SK-N-SH (cell line): ENCODE measurements at regions not wholly inside any gene's neighbourhood (a gene's known extent, or its start where the extent isn't known, plus 50 kb on each side); places are given as distances from the start of the nearest gene placed in this dataset.

Source experiments
- CTCF ChIA-PET: fragments of 300-600, 350-600 bp; formaldehyde crosslinking; extraction: SDS; loops from one replicate; lab custom pipeline; 2021; lab: Yijun Ruan, JAX
- POLR2A ChIA-PET: fragments of 350-600 bp; sonication (Branson Sonifier 250); formaldehyde crosslinking; extraction: SDS; loops from one replicate; lab custom pipeline; 2020; ENCODE audit warnings: antibody characterized with exemption, inconsistent platforms; lab: Yijun Ruan, JAX
- DNase-seq: peaks from one replicate; pipeline ENCODE4 v3.0.0; 2012
- H2AFZ ChIP-seq: fragments of 200-600 bp; sonication (generic); 2 replicates; pipeline ENCODE4 v1.8.1; 2016; ENCODE audit warnings: antibody characterized with exemption, mild to moderate bottlenecking, low read depth
- H3F3A ChIP-seq: fragments of 200-600 bp; sonication (generic); replicated peaks from 2 replicates; pipeline ENCODE3; 2016; ENCODE audit warnings: antibody characterized with exemption, mild to moderate bottlenecking; ENCODE audit not compliant: insufficient read depth
- H3K27ac ChIP-seq, 2 experiments: fragments of 200-500 bp in 1 of 2; fragments of 200-600 bp in 1 of 2; sonication (Bioruptor generic) in 1 of 2; sonication (generic), shearing (Covaris generic) in 1 of 2; 2 replicates each; pipeline versions ENCODE4 v1.5.1 to v1.6.1; 2014 to 2016; ENCODE audit warnings: low read depth in 2 of 2, inconsistent platforms in 1 of 2, low read length in 1 of 2, mild to moderate bottlenecking in 1 of 2, mixed read lengths in 1 of 2
- H3K27me3 ChIP-seq: fragments of 200-600 bp; sonication (generic), shearing (Covaris generic); 2 replicates; pipeline ENCODE4 v1.6.1; 2016; ENCODE audit warnings: mixed run types; ENCODE audit not compliant: insufficient read depth
- H3K36me3 ChIP-seq, 2 experiments: fragments of 200-500 bp in 1 of 2; fragments of 200-600 bp in 1 of 2; sonication (Bioruptor generic) in 1 of 2; sonication (generic) in 1 of 2; replicated peaks in 1 of 2; 2 replicates each; pipeline versions ENCODE3 to v1.5.1; 2014 to 2016; ENCODE audit warnings: low read length in 1 of 2, mild to moderate bottlenecking in 1 of 2; ENCODE audit not compliant: insufficient read depth in 2 of 2, control insufficient read depth in 1 of 2
- H3K4me1 ChIP-seq, 2 experiments: fragments of 200-500 bp in 1 of 2; fragments of 200-600 bp in 1 of 2; sonication (Bioruptor generic) in 1 of 2; sonication (generic), shearing (Covaris generic) in 1 of 2; 2 replicates each; pipeline versions ENCODE4 v1.5.1 to v1.6.1; 2014 to 2016; ENCODE audit warnings: low read depth in 1 of 2, low read length in 1 of 2, mixed run types in 1 of 2; ENCODE audit not compliant: insufficient read depth in 2 of 2, control insufficient read depth in 1 of 2
- H3K4me2 ChIP-seq: fragments of 200-600 bp; sonication (generic), shearing (Covaris generic); 2 replicates; pipeline ENCODE4 v1.6.1; 2017; ENCODE audit warnings: mixed run types
- H3K4me3 ChIP-seq, 2 experiments: fragments of 200-500 bp in 1 of 2; fragments of 200-600 bp in 1 of 2; sonication (Bioruptor generic) in 1 of 2; sonication (generic), shearing (Covaris generic) in 1 of 2; 2 replicates each; pipeline versions ENCODE4 v1.5.1 to v1.8.1; 2014 to 2016; ENCODE audit warnings: low read depth in 2 of 2, inconsistent platforms in 1 of 2, low read length in 1 of 2, mild to moderate bottlenecking in 1 of 2, mixed read lengths in 1 of 2, moderate library complexity in 1 of 2
- H3K79me2 ChIP-seq: fragments of 200-600 bp; sonication (generic); 2 replicates; pipeline ENCODE4 v1.8.1; 2017; ENCODE audit warnings: mild to moderate bottlenecking; ENCODE audit not compliant: insufficient read depth
- H3K9ac ChIP-seq: fragments of 200-600 bp; sonication (generic); 2 replicates; pipeline ENCODE4 v1.6.1; 2017; ENCODE audit warnings: mixed run types
- H3K9me2 ChIP-seq: fragments of 200-600 bp; sonication (generic); 2 replicates; pipeline ENCODE4 v1.6.1; 2017; ENCODE audit warnings: mixed run types
- H3K9me3 ChIP-seq: fragments of 200-600 bp; sonication (generic); 2 replicates; pipeline ENCODE4 v1.6.1; 2017; ENCODE audit warnings: mixed run types, mild to moderate bottlenecking, moderate library complexity
- H4K20me1 ChIP-seq: fragments of 200-600 bp; sonication (generic); 2 replicates; pipeline ENCODE4 v1.6.1; 2017; ENCODE audit warnings: mild to moderate bottlenecking, mixed run types; ENCODE audit not compliant: insufficient read depth
- CTCF ChIP-seq: fragments of 200-600 bp; sonication (generic); IDR thresholded peaks from 2 replicates; pipeline ENCODE4 v1.6.1; 2017; ENCODE audit warnings: antibody characterized with exemption, mild to moderate bottlenecking, moderate library complexity
- EZH2phosphoT487 ChIP-seq: fragments of 200-600 bp; sonication (generic); IDR thresholded peaks from 2 replicates; pipeline ENCODE4 v1.6.1; 2017; ENCODE audit warnings: low read depth, mixed run types, mild to moderate bottlenecking, antibody characterized with exemption, moderate library complexity, borderline replicate concordance
- FOXM1 ChIP-seq: IDR thresholded peaks from 2 replicates; pipeline ENCODE4 v1.4.0; 2012; ENCODE audit warnings: low read depth, mild to moderate bottlenecking
- GABPA ChIP-seq: IDR thresholded peaks from 2 replicates; pipeline ENCODE4 v1.4.0; 2012; ENCODE audit warnings: low read depth, mild to moderate bottlenecking
- IRF3 ChIP-seq: fragments of 150-350 bp; IDR thresholded peaks from 2 replicates; pipeline ENCODE4 v1.6.1; 2016; ENCODE audit warnings: mild to moderate bottlenecking, low read depth, low read length
- MEF2A ChIP-seq: IDR thresholded peaks from 2 replicates; pipeline ENCODE4 v1.4.0; 2012; ENCODE audit warnings: low read depth, borderline replicate concordance
- NRF1 ChIP-seq: IDR thresholded peaks from 2 replicates; pipeline ENCODE4 v1.6.1; 2012; ENCODE audit warnings: low read depth, mild to moderate bottlenecking, low read length
- RAD21 ChIP-seq: IDR thresholded peaks from 2 replicates; pipeline ENCODE4 v1.6.1; 2012; ENCODE audit warnings: mild to moderate bottlenecking, low read length
- RCOR1 ChIP-seq: fragments of 150-350 bp; IDR thresholded peaks from 2 replicates; pipeline ENCODE4 v1.6.1; 2017; ENCODE audit warnings: antibody characterized with exemption, low read length
- REST ChIP-seq: IDR thresholded peaks from 2 replicates; pipeline ENCODE4 v1.6.1; 2012; ENCODE audit warnings: mild to moderate bottlenecking, low read depth, low read length, moderate library complexity
- RXRA ChIP-seq: IDR thresholded peaks from 2 replicates; pipeline ENCODE4 v1.4.0; 2012; ENCODE audit warnings: low read depth, mild to moderate bottlenecking, borderline replicate concordance
- SIN3A ChIP-seq: IDR thresholded peaks from 2 replicates; pipeline ENCODE4 v1.6.1; 2012; ENCODE audit warnings: low read depth, mild to moderate bottlenecking, low read length, moderate library complexity, borderline replicate concordance
- WGBS: methylation state at CpG from one replicate; pipeline ENCODE4 v1.1.6; 2017; ENCODE audit warnings: low lambda C conversion rate; 5-methylcytosine and 5-hydroxymethylcytosine counted together

GRCh38 chr12:72197790-72198189 is 74.4 kb upstream of the TRHDE start:
- no peak overlapping the region for H3K9ac ChIP-seq
- H3F3A ChIP-seq = no peaks in the 10 kb centered on the region
- no peak overlapping the region for H3K4me3 ChIP-seq
- H3K79me2 ChIP-seq = no peaks in the 10 kb centered on the region
- H3K27me3 ChIP-seq = no peaks in the 10 kb centered on the region
- H3K9me2 ChIP-seq = no peaks in the 10 kb centered on the region
- H4K20me1 ChIP-seq = no peaks in the 10 kb centered on the region
- no peak overlapping the region for H3K27ac ChIP-seq
- no peak overlapping the region for H3K4me2 ChIP-seq
- no peaks in the 10 kb centered on the region for H3K9me3 ChIP-seq
- TF ChIP-seq GABPA (no peak), RAD21 (no peak), REST (no peak), RXRA (no peak), IRF3 (no peak), EZH2phosphoT487 (no peak), SIN3A (no peak), CTCF (no peak), NRF1 (no peak)
- 3% methylated on average over 1 of the region's 1 CpG for WGBS
- no peak for DNase-seq
- POLR2A ChIA-PET = no interaction called here
- no peaks in the 10 kb centered on the region for H3K4me1 ChIP-seq
- no peak overlapping the region for H2AFZ ChIP-seq
- H3K36me3 ChIP-seq = no peaks in the 10 kb centered on the region
- CTCF ChIA-PET = no interaction called here

GRCh38 chr12:72201457-72201856 is 70.7 kb upstream of the TRHDE start:
- Histone ChIP-seq H3K27me3 (no peaks in the 10 kb centered on the region), H3K4me3 (no peak overlapping the region), H3K79me2 (no peaks in the 10 kb centered on the region), H3K9me2 (no peaks in the 10 kb centered on the region), H3F3A (no peaks in the 10 kb centered on the region), H3K9me3 (no peaks in the 10 kb centered on the region), H2AFZ (no peak overlapping the region), H3K9ac (no peak overlapping the region), H3K4me2 (no peak overlapping the region), H3K27ac (no peak overlapping the region), H4K20me1 (no peaks in the 10 kb centered on the region), H3K4me1 (no peaks in the 10 kb centered on the region), H3K36me3 (no peaks in the 10 kb centered on the region)
- ChIA-PET POLR2A (no interaction called here), CTCF (interaction anchor here (1.0 to 1.2 kb wide), 2 partner anchors 17 to 184 kb away, joined by 3 read pairs; no protein-coding TSS in a partner anchor)
- 32% methylated on average over 1 of the region's 1 CpG for WGBS
- no peak for TF ChIP-seq MEF2A
- no peak for TF ChIP-seq GABPA
- no peak for TF ChIP-seq FOXM1
- TF ChIP-seq RAD21 = no peak
- no peak for TF ChIP-seq RCOR1
- TF ChIP-seq IRF3 = no peak
- no peak for DNase-seq
